OCI-LY1 (cell line): ENCODE measurements at regions not wholly inside any gene's neighbourhood (a gene's known extent, or its start where the extent isn't known, plus 50 kb on each side); places are given as distances from the start of the nearest gene placed in this dataset.

Experiments used
- CTCF ChIP-seq: fragments of 200-600 bp; sonication (generic), shearing (Covaris generic); IDR thresholded peaks from 2 replicates; pipeline ENCODE4 v1.5.1; 2017; ENCODE audit warnings: mild to moderate bottlenecking, antibody characterized with exemption, low read length, moderate library complexity, mixed read lengths
- EZH2 ChIP-seq: fragments of 200-600 bp; sonication (generic), shearing (Covaris generic); IDR thresholded peaks from 2 replicates; pipeline ENCODE4 v1.8.0; 2017; ENCODE audit warnings: borderline replicate concordance, mixed run types, mild to moderate bottlenecking, antibody characterized with exemption, low read length, moderate library complexity, mixed read lengths

GRCh38 chr1:5342830-5343229 is 649.4 kb downstream of the NPHP4 start:
- TF ChIP-seq CTCF, result no peak
- no peak for TF ChIP-seq EZH2
